Endodermal cell (in vitro differentiated cells): ENCODE measurements at regions not wholly inside any gene's neighbourhood (a gene's known extent, or its start where the extent isn't known, plus 50 kb on each side); places are given as distances from the start of the nearest gene placed in this dataset.

Experiments used
- DNase-seq: peaks from one replicate; pipeline ENCODE4 v3.0.0-alpha.2; 2017
- H3K27ac ChIP-seq: 2 replicates; pipeline ENCODE4 v1.5.1; 2013; ENCODE audit warnings: mild to moderate bottlenecking, low read depth, low read length, moderate library complexity
- H3K27me3 ChIP-seq: 2 replicates; pipeline ENCODE4 v1.6.1; 2013; ENCODE audit warnings: mild to moderate bottlenecking, low read length, moderate library complexity; ENCODE audit not compliant: insufficient read depth, control insufficient read depth, poor library complexity, severe bottlenecking
- H3K36me3 ChIP-seq: 2 replicates; pipeline ENCODE4 v1.7.0; 2013; ENCODE audit warnings: mild to moderate bottlenecking, low read length, moderate library complexity; ENCODE audit not compliant: control insufficient read depth, insufficient read depth
- H3K4me1 ChIP-seq: one replicate; pipeline ENCODE4 v1.7.0; 2013; ENCODE audit warnings: low read length; ENCODE audit not compliant: control insufficient read depth, insufficient read depth
- H3K4me3 ChIP-seq: 2 replicates; pipeline ENCODE4 v1.5.1; 2013; ENCODE audit warnings: mild to moderate bottlenecking, low read length, moderate library complexity
- H3K9ac ChIP-seq: 2 replicates; pipeline ENCODE4 v1.6.1; 2013; ENCODE audit warnings: mild to moderate bottlenecking, low read length, moderate library complexity; ENCODE audit not compliant: poor library complexity, severe bottlenecking; ENCODE audit errors: extremely low read depth
- H3K9me3 ChIP-seq: 2 replicates; pipeline ENCODE4 v1.6.1; 2013; ENCODE audit warnings: mild to moderate bottlenecking, low read length, moderate library complexity; ENCODE audit not compliant: control insufficient read depth
- H3K27ac Mint-ChIP-seq: 2 replicates; pipeline ENCODE4 v1.8.0; 2020; ENCODE audit warnings: mixed read lengths
- H3K27me3 Mint-ChIP-seq: 2 replicates; pipeline ENCODE4 v1.8.0; 2021; ENCODE audit warnings: mild to moderate bottlenecking, mixed read lengths; ENCODE audit not compliant: insufficient read depth
- H3K36me3 Mint-ChIP-seq: 2 replicates; pipeline ENCODE4 v1.8.0; 2020; ENCODE audit warnings: low read depth, mixed read lengths
- H3K4me1 Mint-ChIP-seq: 2 replicates; pipeline ENCODE4 v1.8.0; 2020; ENCODE audit warnings: mixed read lengths
- H3K4me3 Mint-ChIP-seq: 2 replicates; pipeline ENCODE4 v1.8.0; 2020; ENCODE audit warnings: mild to moderate bottlenecking, moderate library complexity, mixed read lengths
- H3K9me3 Mint-ChIP-seq: 2 replicates; pipeline ENCODE4 v1.8.0; 2020; ENCODE audit warnings: mild to moderate bottlenecking, mixed read lengths
- WGBS, 2 experiments: methylation state at CpG; one replicate each; pipeline versions ENCODE4 v1.1.5 to v1.1.7; 2013; ENCODE audit warnings: missing lambda C conversion rate in 2 of 2, mixed read lengths in 1 of 2; ENCODE audit not compliant: insufficient coverage in 1 of 2, insufficient read length in 1 of 2; 5-methylcytosine and 5-hydroxymethylcytosine counted together
- TF ChIP-seq, protein P1 (sequence below): fragments of 200-600 bp; sonication (generic); conservative IDR thresholded peaks from 2 replicates; pipeline ENCODE4 v1.5.0; 2021; ENCODE audit warnings: antibody characterized with exemption, mild to moderate bottlenecking

GRCh38 chr5:118029807-118030206 is 958.5 kb downstream of the DTWD2 start:
- H3K9ac ChIP-seq, result no peak overlapping the region
- Mint-ChIP-seq H3K9me3 (peaks cover 7% of the 10 kb centered on the region), H3K27ac (no peak overlapping the region), H3K4me1 (no peaks in the 10 kb centered on the region), H3K36me3 (no peaks in the 10 kb centered on the region), H3K4me3 (no peak overlapping the region), H3K27me3 (no peaks in the 10 kb centered on the region)
- no peak for DNase-seq
- no peak overlapping the region for H3K4me3 ChIP-seq
- TF ChIP-seq, protein P1, sequence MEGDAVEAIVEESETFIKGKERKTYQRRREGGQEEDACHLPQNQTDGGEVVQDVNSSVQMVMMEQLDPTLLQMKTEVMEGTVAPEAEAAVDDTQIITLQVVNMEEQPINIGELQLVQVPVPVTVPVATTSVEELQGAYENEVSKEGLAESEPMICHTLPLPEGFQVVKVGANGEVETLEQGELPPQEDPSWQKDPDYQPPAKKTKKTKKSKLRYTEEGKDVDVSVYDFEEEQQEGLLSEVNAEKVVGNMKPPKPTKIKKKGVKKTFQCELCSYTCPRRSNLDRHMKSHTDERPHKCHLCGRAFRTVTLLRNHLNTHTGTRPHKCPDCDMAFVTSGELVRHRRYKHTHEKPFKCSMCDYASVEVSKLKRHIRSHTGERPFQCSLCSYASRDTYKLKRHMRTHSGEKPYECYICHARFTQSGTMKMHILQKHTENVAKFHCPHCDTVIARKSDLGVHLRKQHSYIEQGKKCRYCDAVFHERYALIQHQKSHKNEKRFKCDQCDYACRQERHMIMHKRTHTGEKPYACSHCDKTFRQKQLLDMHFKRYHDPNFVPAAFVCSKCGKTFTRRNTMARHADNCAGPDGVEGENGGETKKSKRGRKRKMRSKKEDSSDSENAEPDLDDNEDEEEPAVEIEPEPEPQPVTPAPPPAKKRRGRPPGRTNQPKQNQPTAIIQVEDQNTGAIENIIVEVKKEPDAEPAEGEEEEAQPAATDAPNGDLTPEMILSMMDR, result no peak
- H3K4me1 ChIP-seq, result no peaks in the 10 kb centered on the region
- H3K36me3 ChIP-seq, result no peaks in the 10 kb centered on the region
- H3K9me3 ChIP-seq, result no peaks in the 10 kb centered on the region
- no peak overlapping the region for H3K27ac ChIP-seq
- 86% methylated on average over 1 of the region's 1 CpG; no CpG with 5 or more reads in 1 of the 2 experiments for WGBS, 2 experiments
- H3K27me3 ChIP-seq, result no peaks in the 10 kb centered on the region

DNA sequence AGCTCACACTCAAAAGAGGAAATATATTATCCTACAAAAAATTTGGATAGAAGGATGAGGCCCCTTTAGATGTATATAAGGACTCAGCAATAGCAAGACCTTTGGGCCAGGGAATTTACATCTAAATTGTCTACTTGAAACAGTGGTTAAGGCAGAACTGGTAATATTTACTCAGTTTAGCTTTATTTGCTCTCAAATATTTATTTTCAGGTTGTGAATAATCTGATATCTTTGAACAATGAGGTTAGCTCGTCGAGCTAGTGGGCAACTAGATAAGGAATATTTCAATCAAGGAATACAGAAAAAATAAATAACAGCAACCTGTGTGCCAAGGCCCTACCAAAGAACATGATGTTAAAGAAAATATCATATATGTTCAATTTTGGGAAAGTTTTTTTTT is 966.3 kb downstream of the DTWD2 start:
- TF ChIP-seq, protein P1, result no peak
- H3K27me3 ChIP-seq, result no peaks in the 10 kb centered on the region
- no peaks in the 10 kb centered on the region for H3K4me1 ChIP-seq
- no peaks in the 10 kb centered on the region for H3K36me3 ChIP-seq
- WGBS, 2 experiments, result 93% methylated on average over 2 of the region's 2 CpGs; no CpG with 5 or more reads in 1 of the 2 experiments
- Mint-ChIP-seq H3K9me3 (no peaks in the 10 kb centered on the region), H3K36me3 (no peaks in the 10 kb centered on the region), H3K27me3 (no peaks in the 10 kb centered on the region), H3K4me3 (no peak overlapping the region), H3K4me1 (peaks cover 5% of the 10 kb centered on the region), H3K27ac (no peak overlapping the region)
- no peak overlapping the region for H3K4me3 ChIP-seq
- H3K27ac ChIP-seq, result no peak overlapping the region
- H3K9ac ChIP-seq, result no peak overlapping the region
- no peaks in the 10 kb centered on the region for H3K9me3 ChIP-seq
- DNase-seq, result no peak

DNA sequence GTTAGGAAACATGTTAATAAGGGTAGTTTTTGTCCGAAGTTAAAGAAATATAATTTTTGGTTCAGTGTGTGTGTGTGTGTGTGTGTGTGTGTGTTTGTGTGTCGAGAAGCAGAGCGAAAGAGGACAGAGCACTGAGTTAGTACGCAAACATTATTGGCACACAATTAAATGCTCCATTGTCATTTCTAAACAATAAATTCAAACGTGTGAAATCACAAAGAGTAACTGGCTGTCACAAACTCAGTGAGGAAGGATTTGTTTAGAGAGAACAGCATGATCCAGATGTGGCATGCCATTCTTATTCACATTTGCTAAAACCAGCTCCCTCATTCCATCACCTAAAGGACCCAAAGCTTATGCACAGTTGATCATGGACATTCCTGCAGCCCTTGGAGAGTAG is 970.8 kb downstream of the DTWD2 start:
- no peaks in the 10 kb centered on the region for H3K9me3 Mint-ChIP-seq
- H3K36me3 Mint-ChIP-seq, result no peaks in the 10 kb centered on the region
- Histone ChIP-seq H3K36me3 (no peaks in the 10 kb centered on the region), H3K9ac (no peak overlapping the region), H3K9me3 (no peaks in the 10 kb centered on the region), H3K27ac (no peak overlapping the region), H3K4me3 (no peak overlapping the region), H3K27me3 (no peaks in the 10 kb centered on the region), H3K4me1 (no peaks in the 10 kb centered on the region)
- H3K27ac Mint-ChIP-seq, result no peak overlapping the region
- no peak overlapping the region for H3K4me3 Mint-ChIP-seq
- no peaks in the 10 kb centered on the region for H3K27me3 Mint-ChIP-seq
- peaks cover 5% of the 10 kb centered on the region for H3K4me1 Mint-ChIP-seq
- TF ChIP-seq, protein P1, result no peak
- DNase-seq, result no peak
- 80 to 82% methylated on average over 1 to 4 of the region's 5 CpGs for WGBS, 2 experiments
